DOHH2 (cell line): ENCODE measurements at regions not wholly inside any gene's neighbourhood (a gene's known extent, or its start where the extent isn't known, plus 50 kb on each side); places are given as distances from the start of the nearest gene placed in this dataset.

Source experiments
- H3F3A ChIP-seq: fragments of 200-600 bp; sonication (generic), shearing (Covaris generic); 2 replicates; pipeline ENCODE4 v1.6.0; 2016; ENCODE audit warnings: antibody characterized with exemption, mild to moderate bottlenecking; ENCODE audit not compliant: control insufficient read depth, insufficient read depth
- H3K27ac ChIP-seq: fragments of 200-600 bp; sonication (generic); 2 replicates; pipeline ENCODE4 v1.5.1; 2014; ENCODE audit warnings: low read depth, mild to moderate bottlenecking, low read length, moderate library complexity
- H3K27me3 ChIP-seq: fragments of 200-600 bp; sonication (generic); 2 replicates; pipeline ENCODE4 v1.6.1; 2014; ENCODE audit warnings: mild to moderate bottlenecking, low read length, mixed read lengths; ENCODE audit not compliant: control insufficient read depth
- H3K36me3 ChIP-seq: fragments of 200-600 bp; sonication (generic); 2 replicates; pipeline ENCODE4 v1.6.1; 2014; ENCODE audit warnings: mild to moderate bottlenecking, low read length, moderate library complexity, mixed read lengths; ENCODE audit not compliant: control insufficient read depth
- H3K4me1 ChIP-seq: fragments of 200-600 bp; sonication (generic); 2 replicates; pipeline ENCODE4 v1.6.1; 2014; ENCODE audit warnings: mild to moderate bottlenecking, low read length, mixed read lengths; ENCODE audit not compliant: control insufficient read depth
- H3K4me2 ChIP-seq: fragments of 200-600 bp; sonication (generic); 2 replicates; pipeline ENCODE4 v1.6.0; 2014; ENCODE audit warnings: mild to moderate bottlenecking, low read length, moderate library complexity
- H3K4me3 ChIP-seq: fragments of 200-600 bp; sonication (generic); 2 replicates; pipeline ENCODE4 v1.5.1; 2014; ENCODE audit warnings: mild to moderate bottlenecking, low read length, mixed read lengths
- H3K79me2 ChIP-seq: fragments of 200-600 bp; sonication (generic); 2 replicates; pipeline ENCODE4 v1.6.1; 2014; ENCODE audit warnings: mild to moderate bottlenecking, low read length, mixed read lengths; ENCODE audit not compliant: control insufficient read depth
- H3K9me2 ChIP-seq: fragments of 200-600 bp; sonication (generic); replicated peaks from 2 replicates; pipeline ENCODE4 v1.6.1; 2014; ENCODE audit warnings: mild to moderate bottlenecking, low read length, mixed read lengths; ENCODE audit not compliant: control insufficient read depth
- H3K9me3 ChIP-seq: fragments of 200-600 bp; sonication (generic); 2 replicates; pipeline ENCODE4 v1.6.1; 2014; ENCODE audit warnings: antibody characterized with exemption, low read length, mixed read lengths; ENCODE audit not compliant: control insufficient read depth, insufficient read depth
- H4K20me1 ChIP-seq: fragments of 200-600 bp; sonication (generic); 2 replicates; pipeline ENCODE4 v1.6.0; 2014; ENCODE audit warnings: low read depth, mild to moderate bottlenecking, antibody characterized with exemption, low read length, moderate library complexity; ENCODE audit not compliant: control insufficient read depth, insufficient read depth
- EZH2phosphoT487 ChIP-seq: fragments of 200-600 bp; sonication (generic); IDR thresholded peaks from 2 replicates; pipeline ENCODE4 v1.6.1; 2017; ENCODE audit warnings: borderline replicate concordance, mild to moderate bottlenecking, antibody characterized with exemption, low read length, moderate library complexity, mixed read lengths
- TF ChIP-seq, protein P1 (sequence below): fragments of 200-600 bp; sonication (generic); IDR thresholded peaks from one replicate; pipeline ENCODE4 v1.5.1; 2014; ENCODE audit warnings: antibody characterized with exemption, mild to moderate bottlenecking, low read depth, low read length; ENCODE audit not compliant: poor library complexity, severe bottlenecking

DNA sequence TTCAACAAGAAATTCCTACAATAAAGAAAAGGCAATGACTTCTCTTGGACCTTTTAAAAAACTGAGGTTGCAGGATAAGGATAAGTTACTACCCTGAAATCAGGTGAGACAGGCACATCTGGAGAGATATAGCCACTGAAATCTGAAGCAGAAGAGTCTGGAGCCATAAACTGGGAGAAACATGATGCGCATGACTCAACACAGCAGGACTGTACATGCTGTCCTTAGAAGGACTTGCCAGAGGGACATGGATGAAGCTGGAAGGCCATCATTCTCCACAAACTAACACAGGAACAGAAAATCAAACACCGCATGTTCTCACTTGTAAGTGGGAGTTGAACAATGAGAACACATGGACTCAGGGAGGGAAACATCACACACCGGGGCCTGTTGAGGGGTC, 1020.2 kb downstream of the AGBL1 start:
- Histone ChIP-seq H3K4me2 (no peak overlapping the region), H3F3A (no peaks in the 10 kb centered on the region), H3K4me1 (no peaks in the 10 kb centered on the region), H4K20me1 (no peaks in the 10 kb centered on the region), H3K36me3 (no peaks in the 10 kb centered on the region), H3K27me3 (no peaks in the 10 kb centered on the region), H3K79me2 (no peaks in the 10 kb centered on the region), H3K4me3 (no peak overlapping the region), H3K27ac (no peak overlapping the region), H3K9me3 (peaks cover 3% of the 10 kb centered on the region; the same call in 1 of the 2 replicates), H3K9me2 (no peaks in the 10 kb centered on the region)
- no peak for TF ChIP-seq EZH2phosphoT487
- TF ChIP-seq, protein P1, sequence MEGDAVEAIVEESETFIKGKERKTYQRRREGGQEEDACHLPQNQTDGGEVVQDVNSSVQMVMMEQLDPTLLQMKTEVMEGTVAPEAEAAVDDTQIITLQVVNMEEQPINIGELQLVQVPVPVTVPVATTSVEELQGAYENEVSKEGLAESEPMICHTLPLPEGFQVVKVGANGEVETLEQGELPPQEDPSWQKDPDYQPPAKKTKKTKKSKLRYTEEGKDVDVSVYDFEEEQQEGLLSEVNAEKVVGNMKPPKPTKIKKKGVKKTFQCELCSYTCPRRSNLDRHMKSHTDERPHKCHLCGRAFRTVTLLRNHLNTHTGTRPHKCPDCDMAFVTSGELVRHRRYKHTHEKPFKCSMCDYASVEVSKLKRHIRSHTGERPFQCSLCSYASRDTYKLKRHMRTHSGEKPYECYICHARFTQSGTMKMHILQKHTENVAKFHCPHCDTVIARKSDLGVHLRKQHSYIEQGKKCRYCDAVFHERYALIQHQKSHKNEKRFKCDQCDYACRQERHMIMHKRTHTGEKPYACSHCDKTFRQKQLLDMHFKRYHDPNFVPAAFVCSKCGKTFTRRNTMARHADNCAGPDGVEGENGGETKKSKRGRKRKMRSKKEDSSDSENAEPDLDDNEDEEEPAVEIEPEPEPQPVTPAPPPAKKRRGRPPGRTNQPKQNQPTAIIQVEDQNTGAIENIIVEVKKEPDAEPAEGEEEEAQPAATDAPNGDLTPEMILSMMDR, result no peak

DNA sequence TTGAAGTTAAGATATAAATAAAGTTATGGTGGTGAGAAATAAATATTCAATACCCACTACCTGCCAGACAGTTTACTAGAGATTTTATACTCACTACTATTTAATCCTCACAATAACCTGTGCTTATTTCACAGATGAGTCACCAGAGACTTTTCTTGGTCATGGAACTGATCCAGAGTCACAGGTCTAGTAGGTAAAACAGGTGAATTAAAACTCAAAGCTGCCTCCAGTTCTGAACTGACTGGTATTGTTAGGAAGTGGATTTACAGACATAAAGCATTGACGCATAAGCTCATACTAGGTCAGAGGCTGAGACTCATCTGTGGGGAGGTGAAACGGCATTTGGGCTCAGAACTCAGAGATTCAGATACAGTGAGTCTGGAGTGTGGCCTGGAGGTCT, 1009.9 kb downstream of the AGBL1 start:
- no peaks in the 10 kb centered on the region for H3F3A ChIP-seq
- no peak overlapping the region for H3K27ac ChIP-seq
- H3K9me3 ChIP-seq, result no peaks in the 10 kb centered on the region
- H3K9me2 ChIP-seq, result no peaks in the 10 kb centered on the region
- no peaks in the 10 kb centered on the region for H4K20me1 ChIP-seq
- H3K4me2 ChIP-seq, result no peak overlapping the region
- H3K4me1 ChIP-seq, result no peaks in the 10 kb centered on the region
- no peaks in the 10 kb centered on the region for H3K27me3 ChIP-seq
- H3K79me2 ChIP-seq, result no peaks in the 10 kb centered on the region
- TF ChIP-seq, protein P1, result no peak
- no peak for TF ChIP-seq EZH2phosphoT487
- H3K4me3 ChIP-seq, result no peak overlapping the region
- no peaks in the 10 kb centered on the region for H3K36me3 ChIP-seq

DNA sequence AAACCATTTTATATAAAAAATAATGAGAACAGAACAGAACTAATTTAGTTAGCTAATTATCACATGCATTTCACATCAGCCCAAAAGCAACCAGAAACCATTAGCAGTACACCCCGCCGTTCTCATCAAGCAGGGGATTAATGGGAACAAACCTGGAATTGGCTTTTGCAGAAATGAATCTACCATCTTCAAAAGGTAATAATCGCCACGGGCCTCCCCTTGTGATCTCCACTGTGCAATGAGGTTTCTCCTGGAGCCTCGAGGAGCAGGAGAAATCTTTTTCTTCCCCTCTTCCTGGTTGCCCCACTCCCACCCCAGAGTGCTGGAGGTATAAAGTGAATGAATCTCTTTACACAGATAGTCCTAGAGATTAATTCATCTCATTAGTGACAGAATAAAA, 1003.5 kb downstream of the AGBL1 start:
- no peaks in the 10 kb centered on the region for H3K79me2 ChIP-seq
- no peaks in the 10 kb centered on the region for H3F3A ChIP-seq
- no peaks in the 10 kb centered on the region for H3K36me3 ChIP-seq
- no peaks in the 10 kb centered on the region for H4K20me1 ChIP-seq
- no peaks in the 10 kb centered on the region for H3K4me1 ChIP-seq
- H3K9me3 ChIP-seq, result no peaks in the 10 kb centered on the region
- TF ChIP-seq, protein P1, result no peak
- no peak for TF ChIP-seq EZH2phosphoT487
- no peak overlapping the region for H3K4me2 ChIP-seq
- no peak overlapping the region for H3K4me3 ChIP-seq
- no peaks in the 10 kb centered on the region for H3K9me2 ChIP-seq
- no peak overlapping the region for H3K27ac ChIP-seq
- H3K27me3 ChIP-seq, result no peaks in the 10 kb centered on the region

DNA sequence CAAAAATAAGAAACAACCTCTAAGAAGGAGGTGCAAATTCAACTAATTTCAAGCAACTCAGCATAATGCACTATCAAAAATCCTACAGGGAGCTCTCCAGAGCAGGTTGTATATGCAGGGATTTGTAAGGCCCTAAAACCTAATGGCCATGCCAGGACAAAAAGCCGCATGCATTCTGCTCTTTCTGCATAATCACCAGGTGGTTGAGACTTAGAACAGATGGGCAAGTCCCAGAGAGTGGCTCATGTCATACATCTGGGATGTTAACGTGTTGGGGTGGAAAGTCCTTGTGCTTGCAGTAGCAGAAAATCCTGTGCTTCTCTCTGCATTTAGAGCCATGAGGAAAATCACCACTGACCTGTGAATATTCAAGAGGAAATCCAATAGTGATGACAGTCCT, 1002.9 kb downstream of the AGBL1 start:
- no peaks in the 10 kb centered on the region for H3F3A ChIP-seq
- TF ChIP-seq, protein P1, result no peak
- TF ChIP-seq EZH2phosphoT487, result no peak
- H3K27me3 ChIP-seq, result no peaks in the 10 kb centered on the region
- no peaks in the 10 kb centered on the region for H4K20me1 ChIP-seq
- H3K4me2 ChIP-seq, result no peak overlapping the region
- H3K4me1 ChIP-seq, result no peaks in the 10 kb centered on the region
- H3K9me2 ChIP-seq, result no peaks in the 10 kb centered on the region
- H3K9me3 ChIP-seq, result no peaks in the 10 kb centered on the region
- no peaks in the 10 kb centered on the region for H3K36me3 ChIP-seq
- H3K27ac ChIP-seq, result no peak overlapping the region
- no peaks in the 10 kb centered on the region for H3K79me2 ChIP-seq
- H3K4me3 ChIP-seq, result no peak overlapping the region
